ENCODE measurements at regions not wholly inside any gene's neighbourhood (a gene's known extent, or its start where the extent isn't known, plus 50 kb on each side); places are given as distances from the start of the nearest gene placed in this dataset.

- TF ChIP-seq, protein P1, sequence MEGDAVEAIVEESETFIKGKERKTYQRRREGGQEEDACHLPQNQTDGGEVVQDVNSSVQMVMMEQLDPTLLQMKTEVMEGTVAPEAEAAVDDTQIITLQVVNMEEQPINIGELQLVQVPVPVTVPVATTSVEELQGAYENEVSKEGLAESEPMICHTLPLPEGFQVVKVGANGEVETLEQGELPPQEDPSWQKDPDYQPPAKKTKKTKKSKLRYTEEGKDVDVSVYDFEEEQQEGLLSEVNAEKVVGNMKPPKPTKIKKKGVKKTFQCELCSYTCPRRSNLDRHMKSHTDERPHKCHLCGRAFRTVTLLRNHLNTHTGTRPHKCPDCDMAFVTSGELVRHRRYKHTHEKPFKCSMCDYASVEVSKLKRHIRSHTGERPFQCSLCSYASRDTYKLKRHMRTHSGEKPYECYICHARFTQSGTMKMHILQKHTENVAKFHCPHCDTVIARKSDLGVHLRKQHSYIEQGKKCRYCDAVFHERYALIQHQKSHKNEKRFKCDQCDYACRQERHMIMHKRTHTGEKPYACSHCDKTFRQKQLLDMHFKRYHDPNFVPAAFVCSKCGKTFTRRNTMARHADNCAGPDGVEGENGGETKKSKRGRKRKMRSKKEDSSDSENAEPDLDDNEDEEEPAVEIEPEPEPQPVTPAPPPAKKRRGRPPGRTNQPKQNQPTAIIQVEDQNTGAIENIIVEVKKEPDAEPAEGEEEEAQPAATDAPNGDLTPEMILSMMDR (IDR thresholded peaks at IDR 0.05; ENCODE audit: control insufficient read depth, extremely low read depth, insufficient read depth), result no peak
- no peak overlapping the region for H3K4me3 ChIP-seq (ENCODE audit: low read depth, low read length)
- DNase-seq (ENCODE audit: low read depth), result no peak
These were observed 62.4 kb upstream of the CCDC71L start for GRCh38 chr7:106723398-106723797.

GRCh38 chr7:106729720-106730385 lies 68.9 kb upstream of the CCDC71L start:
- no peak overlapping the region for H3K4me3 ChIP-seq (ENCODE audit: low read depth, low read length)
- no peak for DNase-seq (ENCODE audit: low read depth)
- TF ChIP-seq, protein P1 (IDR thresholded peaks at IDR 0.05; ENCODE audit: control insufficient read depth, extremely low read depth, insufficient read depth), result no peak

- H3K4me3 ChIP-seq (ENCODE audit: low read depth, low read length), result no peak overlapping the region
- no peak for DNase-seq (ENCODE audit: low read depth)
- TF ChIP-seq, protein P1 (IDR thresholded peaks at IDR 0.05; ENCODE audit: control insufficient read depth, extremely low read depth, insufficient read depth), result no peak
These were observed 70.2 kb upstream of the CCDC71L start for GRCh38 chr7:106731187-106731586.

DNA sequence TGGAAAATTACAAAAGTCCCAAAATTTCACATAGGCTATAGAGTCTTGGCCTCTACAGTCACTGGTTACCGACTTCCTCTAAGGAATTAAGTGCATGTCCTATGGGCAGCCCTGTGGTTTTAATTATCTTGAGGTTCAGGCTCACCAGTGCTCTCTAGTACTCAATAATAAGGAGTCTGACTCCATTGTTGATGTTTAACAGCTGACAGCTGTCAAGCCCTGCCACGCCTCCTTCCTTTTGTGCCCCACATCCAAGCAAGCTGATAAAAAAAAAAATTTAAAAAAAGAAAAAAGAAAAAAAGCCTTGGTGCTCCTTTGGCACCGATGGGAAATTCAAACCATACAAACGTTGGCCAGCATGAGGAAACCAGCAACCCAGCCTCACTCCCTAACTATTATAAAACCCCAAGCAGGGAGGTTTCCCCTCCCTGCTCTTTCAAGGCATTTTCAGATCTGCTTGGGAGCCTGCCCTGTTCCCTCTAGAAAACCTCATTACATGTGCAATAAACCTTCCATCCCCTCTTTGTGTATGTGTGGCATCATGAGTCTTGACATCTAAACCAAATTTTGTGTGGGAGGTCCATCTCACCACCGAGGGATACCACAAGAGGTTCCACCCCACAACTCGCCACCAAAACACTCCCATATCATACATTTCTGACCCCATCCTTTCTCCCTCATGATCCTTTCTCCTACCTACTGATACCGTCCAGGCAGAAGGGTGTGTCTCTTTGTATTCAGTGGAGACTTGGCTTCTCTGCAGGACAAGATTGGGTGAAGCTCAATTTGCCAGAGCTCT lies 70.9 kb upstream of the CCDC71L start:
- no peak overlapping the region for H3K4me3 ChIP-seq (ENCODE audit: low read depth, low read length)
- DNase-seq (ENCODE audit: low read depth), result no peak
- TF ChIP-seq, protein P1 (IDR thresholded peaks at IDR 0.05; ENCODE audit: control insufficient read depth, extremely low read depth, insufficient read depth), result no peak

DNA sequence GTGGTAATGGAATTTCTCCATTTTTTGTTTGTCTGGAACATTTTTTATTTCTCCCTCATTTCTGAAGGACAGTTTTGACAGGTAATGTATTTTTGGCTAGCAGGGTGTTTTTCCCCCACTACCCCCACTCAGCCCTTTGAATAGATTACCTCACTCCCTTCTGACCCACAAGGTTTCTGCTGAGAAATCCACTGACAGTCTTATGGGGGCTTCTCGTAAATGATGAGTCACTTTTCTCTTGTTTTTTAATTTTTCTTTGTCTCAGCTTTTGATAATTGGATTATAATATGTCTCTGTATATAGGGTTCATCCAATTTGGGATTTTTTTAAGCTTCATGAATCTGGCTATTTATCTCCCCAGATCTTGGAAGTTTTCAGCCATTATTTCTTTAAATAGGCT lies 74.7 kb upstream of the CCDC71L start:
- DNase-seq (ENCODE audit: low read depth), result no peak
- H3K4me3 ChIP-seq (ENCODE audit: low read depth, low read length), result no peak overlapping the region
- TF ChIP-seq, protein P1 (IDR thresholded peaks at IDR 0.05; ENCODE audit: control insufficient read depth, extremely low read depth, insufficient read depth), result no peak

DNA sequence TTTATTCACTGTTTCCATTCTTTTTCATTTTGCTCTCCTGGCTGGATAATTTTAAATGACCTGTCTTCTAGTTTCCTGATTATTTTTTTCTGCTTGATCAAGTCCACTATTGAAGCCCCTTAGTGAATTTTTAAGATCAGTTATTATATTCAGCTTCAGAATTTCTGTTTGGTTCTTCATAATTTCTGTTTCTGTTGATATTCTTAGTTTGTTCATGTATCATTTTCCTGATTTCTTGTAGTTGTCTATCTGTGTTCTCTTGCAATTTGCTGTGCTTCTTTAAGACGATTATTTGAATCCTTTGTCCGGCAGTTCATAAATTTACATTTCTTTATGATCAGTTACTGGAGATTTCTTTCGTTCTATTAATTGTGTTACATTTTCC lies 75.2 kb upstream of the CCDC71L start:
- no peak for DNase-seq (ENCODE audit: low read depth)
- TF ChIP-seq, protein P1 (IDR thresholded peaks at IDR 0.05; ENCODE audit: control insufficient read depth, extremely low read depth, insufficient read depth), result no peak
- no peak overlapping the region for H3K4me3 ChIP-seq (ENCODE audit: low read depth, low read length)
